H1 (cell line): ENCODE measurements at regions not wholly inside any gene's neighbourhood (a gene's known extent, or its start where the extent isn't known, plus 50 kb on each side); places are given as distances from the start of the nearest gene placed in this dataset.

Source experiments
- MAFK ChIP-seq: IDR thresholded peaks from 2 replicates; pipeline ENCODE4 v1.6.1; 2012; ENCODE audit warnings: low read depth, mild to moderate bottlenecking, improper control_type of control experiment, low read length
- RBBP5 ChIP-seq: IDR thresholded peaks from 2 replicates; pipeline ENCODE4 v1.7.1; 2012; ENCODE audit warnings: low read depth, mild to moderate bottlenecking, inconsistent platforms, low read length, moderate library complexity, borderline replicate concordance
- RXRA ChIP-seq: IDR thresholded peaks from 2 replicates; pipeline ENCODE4 v1.6.1; 2011; ENCODE audit warnings: low read depth, mild to moderate bottlenecking, low read length, moderate library complexity; ENCODE audit not compliant: insufficient read depth
- SAP30 ChIP-seq: fragments of 300-600 bp; sonication (generic); IDR thresholded peaks from 2 replicates; pipeline ENCODE4 v1.7.1; 2012; ENCODE audit warnings: low read length, moderate library complexity, mild to moderate bottlenecking, inconsistent platforms; ENCODE audit not compliant: insufficient read depth, insufficient replicate concordance
- SIX5 ChIP-seq: IDR thresholded peaks from 2 replicates; pipeline ENCODE4 v1.6.1; 2011; ENCODE audit warnings: mild to moderate bottlenecking, low read depth, low read length
- SP2 ChIP-seq: IDR thresholded peaks from 2 replicates; pipeline ENCODE4 v1.6.1; 2012; ENCODE audit warnings: mild to moderate bottlenecking, low read length, inconsistent platforms
- SP4 ChIP-seq: IDR thresholded peaks from 2 replicates; pipeline ENCODE4 v1.6.1; 2012; ENCODE audit warnings: low read length, inconsistent platforms
- SUZ12 ChIP-seq: fragments of 200-600 bp; sonication (generic); IDR thresholded peaks from 2 replicates; pipeline ENCODE4 v1.6.1; 2012; ENCODE audit warnings: mild to moderate bottlenecking, inconsistent platforms, low read length, moderate library complexity, mixed read lengths
- TCF12 ChIP-seq: IDR thresholded peaks from 2 replicates; pipeline ENCODE4 v1.6.1; 2011; ENCODE audit warnings: low read depth, mild to moderate bottlenecking, low read length
- USF2 ChIP-seq: IDR thresholded peaks from 2 replicates; pipeline ENCODE4 v1.6.1; 2011; ENCODE audit warnings: low read length, improper control_type of control experiment
- YY1 ChIP-seq: IDR thresholded peaks from 2 replicates; pipeline ENCODE4 v1.6.1; 2011; ENCODE audit warnings: low read depth, mild to moderate bottlenecking, low read length
- ZNF274 ChIP-seq: IDR thresholded peaks from 2 replicates; pipeline ENCODE4 v1.7.0; 2012; ENCODE audit warnings: low read length, borderline replicate concordance; ENCODE audit errors: extremely low read depth

- TF ChIP-seq YY1 (no peak), SUZ12 (no peak), SP4 (no peak), MAFK (no peak), SAP30 (no peak), RBBP5 (no peak), TCF12 (no peak), ZNF274 (no peak), USF2 (no peak), SP2 (no peak), RXRA (no peak), SIX5 (no peak)
Observed at GRCh38 chr10:9228771-9229170, 1174.3 kb downstream of the GATA3 start (continued).
